ENCODE measurements at regions not wholly inside any gene's neighbourhood (a gene's known extent, or its start where the extent isn't known, plus 50 kb on each side); places are given as distances from the start of the nearest gene placed in this dataset.

DNA sequence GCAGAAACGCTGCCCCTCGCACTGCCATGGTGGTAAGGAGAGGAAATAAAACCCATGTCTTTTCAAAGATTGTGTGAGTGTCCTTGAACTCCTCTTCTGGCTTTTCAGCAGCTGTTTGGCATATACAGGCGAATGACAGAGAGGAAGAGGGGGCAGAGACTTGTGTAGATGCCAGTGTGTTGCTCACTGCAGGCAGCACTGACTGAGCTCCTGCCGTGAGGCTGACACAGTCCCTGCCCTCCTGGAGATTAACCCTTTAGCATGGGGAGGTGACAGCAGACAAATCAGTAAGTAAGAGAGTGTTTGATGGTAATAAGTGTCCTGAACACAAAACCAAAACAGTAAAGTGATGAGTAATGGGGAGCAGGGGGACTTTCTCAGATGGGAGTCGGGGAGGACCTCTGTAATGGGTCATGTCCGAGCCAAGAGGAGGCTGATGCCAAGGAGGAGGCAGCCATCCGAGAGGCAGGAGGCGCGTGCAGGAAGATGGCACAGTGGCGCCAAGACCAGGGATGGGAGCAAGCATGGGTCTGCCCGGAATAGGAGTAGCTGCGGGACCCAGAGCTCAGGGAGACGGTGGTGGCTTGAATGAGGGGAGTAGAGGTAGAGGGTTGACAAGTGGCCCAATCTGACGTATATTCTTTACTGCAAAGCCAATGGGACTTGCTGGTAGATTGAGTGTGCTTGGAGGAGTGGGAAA is 182.2 kb downstream of the FOXO1 start:
- Histone ChIP-seq H4K20me1 (ENCODE audit: control insufficient read depth, insufficient read depth, low read depth, low read length) (no peaks in the 10 kb centered on the region), H3K9me3 (ENCODE audit: control insufficient read depth, insufficient read depth, low read length) (no peaks in the 10 kb centered on the region), H3K27ac (ENCODE audit: low read depth, low read length) (peak overlapping the region; percentile 99), H3K4me3 (ENCODE audit: low read length) (peak overlapping the region; percentile 77), H3K4me1 (ENCODE audit: control insufficient read depth, low read length) (peaks cover 92% of the 10 kb centered on the region), H3K36me3 (ENCODE audit: control insufficient read depth, low read length) (peaks cover 10% of the 10 kb centered on the region; the same call in 1 of the 2 replicates), H3K79me2 (ENCODE audit: control insufficient read depth, low read length) (peaks cover 37% of the 10 kb centered on the region), H3K27me3 (ENCODE audit: control insufficient read depth, low read length) (no peaks in the 10 kb centered on the region), H3K9me2 (replicated peaks; ENCODE audit: control insufficient read depth, low read length) (no peaks in the 10 kb centered on the region), H3F3A (ENCODE audit: control insufficient read depth, insufficient read depth) (peaks cover 19% of the 10 kb centered on the region), H3K4me2 (ENCODE audit: low read length) (peak overlapping the region; percentile 98)
- TF ChIP-seq, protein P1, sequence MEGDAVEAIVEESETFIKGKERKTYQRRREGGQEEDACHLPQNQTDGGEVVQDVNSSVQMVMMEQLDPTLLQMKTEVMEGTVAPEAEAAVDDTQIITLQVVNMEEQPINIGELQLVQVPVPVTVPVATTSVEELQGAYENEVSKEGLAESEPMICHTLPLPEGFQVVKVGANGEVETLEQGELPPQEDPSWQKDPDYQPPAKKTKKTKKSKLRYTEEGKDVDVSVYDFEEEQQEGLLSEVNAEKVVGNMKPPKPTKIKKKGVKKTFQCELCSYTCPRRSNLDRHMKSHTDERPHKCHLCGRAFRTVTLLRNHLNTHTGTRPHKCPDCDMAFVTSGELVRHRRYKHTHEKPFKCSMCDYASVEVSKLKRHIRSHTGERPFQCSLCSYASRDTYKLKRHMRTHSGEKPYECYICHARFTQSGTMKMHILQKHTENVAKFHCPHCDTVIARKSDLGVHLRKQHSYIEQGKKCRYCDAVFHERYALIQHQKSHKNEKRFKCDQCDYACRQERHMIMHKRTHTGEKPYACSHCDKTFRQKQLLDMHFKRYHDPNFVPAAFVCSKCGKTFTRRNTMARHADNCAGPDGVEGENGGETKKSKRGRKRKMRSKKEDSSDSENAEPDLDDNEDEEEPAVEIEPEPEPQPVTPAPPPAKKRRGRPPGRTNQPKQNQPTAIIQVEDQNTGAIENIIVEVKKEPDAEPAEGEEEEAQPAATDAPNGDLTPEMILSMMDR (IDR thresholded peaks at IDR 0.05; ENCODE audit: low read depth, low read length, poor library complexity, severe bottlenecking): no peak
- TF ChIP-seq EZH2phosphoT487 (IDR thresholded peaks at IDR 0.05; ENCODE audit: borderline replicate concordance, low read length): no peak

DNA sequence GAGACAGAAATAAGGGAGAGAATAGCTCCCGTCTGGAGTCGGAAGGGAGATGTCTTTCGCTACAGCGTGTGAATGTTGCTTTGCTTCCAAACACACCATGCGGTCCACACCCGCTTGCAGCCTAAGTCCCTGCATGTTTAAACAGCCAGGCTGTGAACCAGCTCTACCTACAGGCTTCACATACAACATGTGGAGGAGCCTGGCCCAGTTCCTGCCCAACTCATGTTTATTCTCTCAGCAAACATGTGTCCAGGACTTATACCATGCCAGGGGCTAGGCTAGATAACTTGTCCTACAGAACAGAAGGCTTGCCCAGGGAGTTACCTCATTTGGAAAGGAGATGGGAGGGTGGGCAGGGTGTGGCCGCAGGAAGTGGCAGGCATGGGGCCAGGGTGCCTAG is 181.5 kb downstream of the FOXO1 start:
- H3F3A ChIP-seq (ENCODE audit: control insufficient read depth, insufficient read depth): peaks cover 17% of the 10 kb centered on the region
- H3K4me1 ChIP-seq (ENCODE audit: control insufficient read depth, low read length): peaks cover 92% of the 10 kb centered on the region
- TF ChIP-seq EZH2phosphoT487 (IDR thresholded peaks at IDR 0.05; ENCODE audit: borderline replicate concordance, low read length): no peak
- TF ChIP-seq, protein P1 (IDR thresholded peaks at IDR 0.05; ENCODE audit: low read depth, low read length, poor library complexity, severe bottlenecking): no peak
- H3K4me2 ChIP-seq (ENCODE audit: low read length): peak overlapping the region; percentile 98
- H3K36me3 ChIP-seq (ENCODE audit: control insufficient read depth, low read length): peaks cover 10% of the 10 kb centered on the region; the same call in 1 of the 2 replicates
- H3K9me3 ChIP-seq (ENCODE audit: control insufficient read depth, insufficient read depth, low read length): no peaks in the 10 kb centered on the region
- H4K20me1 ChIP-seq (ENCODE audit: control insufficient read depth, insufficient read depth, low read depth, low read length): no peaks in the 10 kb centered on the region
- no peaks in the 10 kb centered on the region for H3K9me2 ChIP-seq (replicated peaks; ENCODE audit: control insufficient read depth, low read length)
- H3K27ac ChIP-seq (ENCODE audit: low read depth, low read length): peak overlapping the region; percentile 99
- peak overlapping the region; percentile 77 for H3K4me3 ChIP-seq (ENCODE audit: low read length)
- peaks cover 30% of the 10 kb centered on the region for H3K79me2 ChIP-seq (ENCODE audit: control insufficient read depth, low read length)
- H3K27me3 ChIP-seq (ENCODE audit: control insufficient read depth, low read length): no peaks in the 10 kb centered on the region

DNA sequence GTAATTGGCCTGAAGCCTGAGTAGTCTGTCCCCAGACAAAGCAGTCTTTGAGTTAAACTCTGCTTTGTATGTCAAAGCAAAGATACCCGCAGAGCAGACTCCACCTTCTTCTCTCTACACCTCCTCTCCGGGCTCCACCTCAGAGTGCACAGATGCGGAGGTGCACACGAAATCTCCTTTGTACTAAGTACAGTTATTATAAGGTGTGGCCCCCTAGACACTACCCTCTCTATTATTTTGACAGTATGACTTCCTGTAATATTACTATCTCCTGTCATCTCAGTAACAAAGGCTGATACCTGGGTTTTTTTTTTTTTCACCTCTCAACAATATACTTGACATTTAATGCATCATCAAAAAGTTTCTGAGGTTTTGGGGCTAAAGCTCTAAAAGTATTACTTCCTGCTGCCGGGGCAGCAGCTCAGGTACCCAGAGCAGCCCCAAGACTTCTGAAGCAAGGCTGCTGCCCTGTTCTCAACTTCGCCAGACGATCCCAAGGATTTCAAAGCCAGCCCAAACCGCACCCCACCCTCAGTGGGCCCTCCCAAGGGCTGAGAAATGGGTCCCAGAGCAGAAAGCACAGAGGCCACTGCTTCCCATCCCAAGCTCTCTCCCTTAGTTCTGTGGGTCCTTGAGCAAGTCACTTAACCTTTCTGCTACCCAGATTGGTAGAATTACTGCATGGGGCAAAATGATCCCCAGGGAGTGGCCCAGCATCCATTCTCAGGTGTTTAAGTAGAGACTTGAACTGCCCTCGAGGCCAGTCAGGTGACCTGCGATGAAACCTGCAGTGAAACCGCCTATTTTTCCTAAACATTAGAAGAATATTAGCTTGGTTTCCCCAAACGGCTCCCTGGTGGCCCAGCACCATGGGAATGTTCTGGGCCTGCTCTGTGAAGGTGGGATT is 180.6 kb downstream of the FOXO1 start:
- Histone ChIP-seq H3K4me2 (ENCODE audit: low read length) (peak overlapping the region; percentile 98), H4K20me1 (ENCODE audit: control insufficient read depth, insufficient read depth, low read depth, low read length) (no peaks in the 10 kb centered on the region), H3K36me3 (ENCODE audit: control insufficient read depth, low read length) (0 out of 2 replicates have a peak, but pooled peaks cover 10% of the 10 kb centered on the region), H3F3A (ENCODE audit: control insufficient read depth, insufficient read depth) (peaks cover 15% of the 10 kb centered on the region), H3K4me3 (ENCODE audit: low read length) (peak overlapping the region; percentile 77), H3K27ac (ENCODE audit: low read depth, low read length) (peak overlapping the region; percentile 99), H3K9me2 (replicated peaks; ENCODE audit: control insufficient read depth, low read length) (no peaks in the 10 kb centered on the region), H3K79me2 (ENCODE audit: control insufficient read depth, low read length) (peaks cover 25% of the 10 kb centered on the region), H3K4me1 (ENCODE audit: control insufficient read depth, low read length) (peaks cover 88% of the 10 kb centered on the region), H3K9me3 (ENCODE audit: control insufficient read depth, insufficient read depth, low read length) (no peaks in the 10 kb centered on the region), H3K27me3 (ENCODE audit: control insufficient read depth, low read length) (no peaks in the 10 kb centered on the region)
- TF ChIP-seq, protein P1 (IDR thresholded peaks at IDR 0.05; ENCODE audit: low read depth, low read length, poor library complexity, severe bottlenecking): no peak
- TF ChIP-seq EZH2phosphoT487 (IDR thresholded peaks at IDR 0.05; ENCODE audit: borderline replicate concordance, low read length): no peak
